ENCODE measurements at regions not wholly inside any gene's neighbourhood (a gene's known extent, or its start where the extent isn't known, plus 50 kb on each side); places are given as distances from the start of the nearest gene placed in this dataset.

DNA sequence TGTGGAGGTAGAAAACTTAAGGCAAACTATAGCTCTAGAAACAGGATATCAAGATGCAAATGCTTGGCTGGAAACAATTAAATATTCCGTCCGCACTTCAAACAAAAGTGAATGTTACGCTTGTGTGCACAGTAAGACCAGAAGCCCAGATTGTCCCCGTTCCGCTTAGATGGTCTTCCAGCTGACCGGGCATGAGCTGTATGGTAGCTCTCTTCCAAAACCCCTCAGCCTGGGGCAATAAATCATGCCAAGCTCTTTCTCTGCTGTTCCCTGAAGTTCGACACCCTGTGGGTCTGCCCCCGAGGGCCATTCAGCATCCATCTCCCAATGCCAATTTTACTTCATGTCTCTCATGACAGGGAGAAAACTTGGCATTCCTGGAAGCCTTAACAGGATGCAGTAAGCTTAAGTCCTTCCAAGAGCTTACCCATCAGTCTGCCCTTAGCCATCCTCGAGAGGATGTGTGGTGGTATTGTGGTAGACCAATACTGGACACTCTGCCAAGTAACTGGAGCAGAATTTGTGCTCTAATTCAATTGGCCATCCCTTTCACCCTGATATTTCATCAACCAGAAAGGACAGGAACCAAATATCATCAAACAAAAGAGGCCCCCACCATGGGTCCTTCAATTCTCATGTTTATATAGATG is 70.7 kb upstream of the RANBP6 start:
- no peaks in the 10 kb centered on the region for H4K20me1 ChIP-seq (replicated peaks; ENCODE audit: insufficient read depth)
- DNase-seq (ENCODE audit: low spot score) (no peak), ATAC-seq (no peak)
- Mint-ChIP-seq H3K27ac (no peak overlapping the region; the same call in 1 of the 2 replicates), H3K4me3 (no peak overlapping the region), H3K36me3 (ENCODE audit: low read depth) (no peaks in the 10 kb centered on the region), H3K9me3 (peaks cover 4% of the 10 kb centered on the region; the same call in 2 of the 3 replicates), H3K27me3 (ENCODE audit: insufficient read depth, low read depth, poor library complexity) (peaks cover 3% of the 10 kb centered on the region), H3K4me1 (peaks cover 11% of the 10 kb centered on the region)
- no peak overlapping the region for H3K4me3 ChIP-seq
- H3K4me1 ChIP-seq (ENCODE audit: insufficient read depth) = peaks cover 6% of the 10 kb centered on the region; the same call in 1 of the 2 replicates
- TF ChIP-seq NANOG (IDR thresholded peaks at IDR 0.05; ENCODE audit: borderline replicate concordance) = no peak
- H2AFZ ChIP-seq = no peak overlapping the region
- H3K4me2 ChIP-seq = no peak overlapping the region
- H3K27me3 ChIP-seq (ENCODE audit: insufficient read depth) = no peaks in the 10 kb centered on the region
- H3K36me3 ChIP-seq (ENCODE audit: insufficient read depth) = no peaks in the 10 kb centered on the region
- no peaks in the 10 kb centered on the region for H3F3A ChIP-seq (replicated peaks; ENCODE audit: low read depth)
- peaks cover 16% of the 10 kb centered on the region for H3K9me2 ChIP-seq (ENCODE audit: insufficient read depth)
- H3K27ac ChIP-seq (ENCODE audit: low read depth) = no peak overlapping the region
- no peaks in the 10 kb centered on the region for H3K79me2 ChIP-seq (replicated peaks; ENCODE audit: insufficient read depth)

- H3K9me3 Mint-ChIP-seq = no peaks in the 10 kb centered on the region
- TF ChIP-seq POLR2AphosphoS5 (IDR thresholded peaks at IDR 0.05; ENCODE audit: low read depth) (peak; percentile 70), EZH2 (IDR thresholded peaks at IDR 0.05; ENCODE audit: low read depth, unreplicated experiment) (no peak), JUNB (IDR thresholded peaks at IDR 0.05; ENCODE audit: unreplicated experiment) (no peak), CREB1 (CRISPR knock-in tag; IDR thresholded peaks at IDR 0.05; ENCODE audit: low read depth) (peak; percentile 84), ZNF462 (CRISPR knock-in tag; IDR thresholded peaks at IDR 0.05) (no peak)
- H4K20me1 ChIP-seq (replicated peaks; ENCODE audit: insufficient read depth) = no peaks in the 10 kb centered on the region
- H3K4me2 ChIP-seq = peak overlapping the region; percentile 66
- ATAC-seq = peak; percentile 95
- peak overlapping the region; percentile 84 for H3K27ac Mint-ChIP-seq
- H3K4me3 Mint-ChIP-seq = peak overlapping the region; percentile 62
- H3K36me3 ChIP-seq (ENCODE audit: insufficient read depth) = no peaks in the 10 kb centered on the region
- no peaks in the 10 kb centered on the region for H3K79me2 ChIP-seq (replicated peaks; ENCODE audit: insufficient read depth)
- H2AFZ ChIP-seq = no peak overlapping the region
- H3K27me3 Mint-ChIP-seq (ENCODE audit: insufficient read depth, low read depth, poor library complexity) = peaks cover 6% of the 10 kb centered on the region
- peak overlapping the region; percentile 37 for H3K4me3 ChIP-seq
- peak overlapping the region; percentile 96 for H3K27ac ChIP-seq (ENCODE audit: low read depth)
- peaks cover 9% of the 10 kb centered on the region for H3K9me2 ChIP-seq (ENCODE audit: insufficient read depth)
- H3K27me3 ChIP-seq (ENCODE audit: insufficient read depth) = no peaks in the 10 kb centered on the region
- peaks cover 3% of the 10 kb centered on the region; the same call in 1 of the 3 replicates for H3K36me3 Mint-ChIP-seq (ENCODE audit: low read depth)
- H3K4me1 Mint-ChIP-seq = peaks cover 29% of the 10 kb centered on the region
- peaks cover 26% of the 10 kb centered on the region for H3K4me1 ChIP-seq (ENCODE audit: insufficient read depth)
- no peaks in the 10 kb centered on the region for H3F3A ChIP-seq (replicated peaks; ENCODE audit: low read depth)
- DNase-seq (ENCODE audit: low spot score) = peak; percentile 99
Observed at GRCh38 chr9:6080154-6080716, 64.8 kb upstream of the RANBP6 start.

All from GM23338 (cell line).